ENCODE measurements at regions not wholly inside any gene's neighbourhood (a gene's known extent, or its start where the extent isn't known, plus 50 kb on each side); places are given as distances from the start of the nearest gene placed in this dataset.

DNA sequence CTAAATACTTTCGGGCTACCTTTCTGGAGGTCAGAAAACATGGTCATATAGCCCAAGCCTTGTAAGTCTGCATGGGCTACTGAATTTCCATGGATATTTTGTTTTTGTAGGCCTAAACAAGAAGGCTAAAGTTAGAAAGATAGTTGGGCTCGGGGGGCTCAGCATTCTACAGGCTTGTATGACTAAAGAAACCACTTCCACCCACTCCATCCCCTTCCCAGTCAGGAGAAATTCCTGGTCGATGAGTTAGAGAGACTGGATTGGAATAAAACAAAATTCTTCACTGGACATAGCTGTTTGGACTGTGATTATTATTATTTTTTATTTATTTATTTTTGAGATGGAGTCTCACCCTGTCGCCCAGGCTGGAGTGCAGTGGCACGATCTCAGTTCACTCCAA, 539.4 kb upstream of the TNP1 start:
- no peak for DNase-seq

DNA sequence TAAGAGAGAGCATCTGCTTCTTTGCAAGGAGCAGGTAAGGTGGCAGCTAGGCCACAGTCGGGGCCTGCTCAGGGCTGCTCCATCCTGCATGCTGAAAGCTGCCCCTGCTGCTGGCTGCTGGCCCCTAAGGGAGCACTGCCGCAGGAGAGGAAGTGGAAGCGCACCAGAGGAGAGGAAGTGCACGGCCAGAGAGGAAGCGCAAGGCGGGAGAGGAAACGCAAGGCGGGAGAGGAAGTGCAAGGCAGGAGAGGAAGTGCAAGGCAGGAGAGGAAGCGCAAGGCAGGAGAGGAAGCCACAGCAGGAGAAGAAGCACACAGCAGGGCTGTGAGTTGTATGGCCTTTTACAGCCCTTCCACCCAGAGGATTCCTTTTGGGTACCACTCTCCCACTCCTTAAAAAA, 539.0 kb upstream of the TNP1 start:
- peak in 1 of 5 experiments; percentile 22 for DNase-seq

DNA sequence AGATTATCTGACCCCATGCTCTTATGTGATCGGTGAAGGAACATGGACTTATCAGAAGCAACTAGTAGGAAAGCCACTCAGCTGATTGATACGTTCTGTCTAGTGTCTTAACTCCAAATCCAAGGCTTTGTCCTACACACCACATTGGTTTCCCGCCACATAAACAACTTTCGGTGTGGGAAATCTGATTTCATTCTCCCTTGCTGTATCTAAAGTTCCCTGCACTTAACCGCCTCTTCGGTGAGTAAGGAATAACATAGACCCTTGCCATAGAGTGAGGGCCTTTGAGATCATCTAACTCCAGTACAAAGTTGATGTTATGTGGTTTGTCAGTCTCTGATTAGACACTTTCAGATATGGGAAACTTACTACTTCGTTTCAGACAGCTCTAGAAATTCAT, 538.2 kb upstream of the TNP1 start:
- DNase-seq = no peak

DNA sequence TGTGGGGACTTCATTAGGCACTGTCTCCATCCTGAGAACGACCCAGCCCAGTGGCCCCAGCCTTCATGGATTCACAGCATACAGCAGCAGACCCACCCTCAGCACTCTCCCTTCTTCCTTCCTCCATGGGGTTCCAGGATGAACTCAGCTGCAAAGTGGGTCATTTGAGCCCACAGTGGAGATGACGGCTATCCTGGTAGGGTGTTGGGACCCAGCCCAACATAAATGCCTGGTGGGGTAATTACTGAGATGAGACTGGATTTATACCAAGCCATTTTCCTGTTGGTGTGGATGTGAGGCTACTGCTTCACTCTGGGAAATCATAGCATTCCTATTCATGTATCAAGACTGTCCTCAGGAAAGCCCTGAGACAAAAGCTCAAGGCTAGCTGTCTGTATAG, 536.7 kb upstream of the TNP1 start:
- no peak for DNase-seq

DNA sequence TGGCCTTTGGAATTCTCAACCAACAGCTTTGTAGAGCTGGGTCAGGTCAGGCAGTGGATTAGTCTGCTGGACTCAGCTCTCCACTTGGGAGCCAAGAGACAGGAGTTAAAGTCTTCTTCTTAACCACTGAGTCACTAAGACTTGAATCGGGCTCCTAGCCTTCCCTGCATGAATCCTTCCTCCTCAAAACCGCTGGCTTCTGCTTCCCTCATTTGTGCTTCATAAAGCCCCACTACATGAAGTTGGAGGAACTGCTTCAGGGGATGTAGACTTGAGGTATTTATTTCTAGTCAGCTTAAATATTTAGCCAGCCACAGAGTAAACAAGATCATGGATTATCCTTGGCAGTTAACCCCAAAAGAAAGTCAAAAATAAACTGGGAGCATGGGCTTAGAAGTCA, 536.3 kb upstream of the TNP1 start:
- no peak for DNase-seq

DNA sequence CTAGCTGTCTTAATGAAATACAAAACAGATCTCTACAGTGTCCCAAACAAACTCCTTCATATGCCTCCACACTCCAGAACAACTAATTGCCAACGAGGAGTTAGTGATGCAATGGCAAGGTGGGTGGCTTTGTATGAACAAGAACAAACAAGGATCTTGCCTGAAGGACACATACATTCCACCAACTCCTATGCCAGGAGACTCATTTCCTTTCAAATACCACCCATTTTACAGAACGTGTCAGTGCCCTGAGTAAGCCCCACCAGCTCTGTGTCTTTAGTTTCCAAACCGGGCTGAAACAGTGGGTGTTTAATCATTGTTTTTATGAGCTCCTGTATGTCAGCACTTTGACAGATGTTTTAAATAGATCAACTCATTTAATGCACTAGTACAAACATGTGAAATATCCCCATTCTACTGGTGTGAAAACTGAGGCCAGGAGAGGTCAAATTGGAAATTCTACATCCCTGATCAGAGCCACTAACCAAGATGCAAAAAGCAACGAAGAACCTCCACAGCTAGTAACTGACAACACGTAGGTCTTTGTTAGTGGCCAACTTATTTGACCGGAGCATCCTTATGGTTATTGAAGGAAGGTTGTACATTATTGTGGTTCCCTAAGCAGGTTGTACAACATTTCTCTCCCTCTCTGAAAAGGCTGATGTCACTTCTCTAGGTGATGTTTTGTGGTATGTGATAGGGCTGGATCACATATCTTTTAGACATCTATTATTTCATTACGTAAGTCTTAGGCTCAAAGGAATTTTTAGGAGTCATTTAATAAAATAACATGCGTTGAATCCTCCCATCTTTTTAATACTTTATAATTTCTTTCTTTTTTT, 534.9 kb upstream of the TNP1 start:
- no peak for DNase-seq

DNA sequence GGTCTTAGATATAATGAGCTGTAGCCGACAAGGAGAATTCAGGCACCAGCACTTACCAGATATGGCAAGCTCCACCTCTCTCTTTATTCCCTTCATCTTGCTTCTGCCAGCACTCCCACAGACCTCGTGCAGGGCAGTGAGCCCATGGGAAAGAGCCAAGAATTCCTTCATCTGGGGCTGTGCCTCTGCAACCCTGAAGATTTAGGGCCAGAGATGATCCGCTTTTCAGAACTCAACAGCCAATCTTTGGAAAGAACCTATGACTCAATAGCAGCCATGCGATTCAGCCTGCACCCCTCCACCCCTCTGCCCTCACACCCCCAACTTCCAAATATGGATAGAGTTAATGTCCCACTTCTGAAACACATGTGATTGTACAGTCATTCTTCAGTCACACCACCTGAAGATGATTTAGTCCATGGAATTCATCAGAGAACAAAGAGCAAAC, 533.7 kb upstream of the TNP1 start:
- no peak for DNase-seq

DNA sequence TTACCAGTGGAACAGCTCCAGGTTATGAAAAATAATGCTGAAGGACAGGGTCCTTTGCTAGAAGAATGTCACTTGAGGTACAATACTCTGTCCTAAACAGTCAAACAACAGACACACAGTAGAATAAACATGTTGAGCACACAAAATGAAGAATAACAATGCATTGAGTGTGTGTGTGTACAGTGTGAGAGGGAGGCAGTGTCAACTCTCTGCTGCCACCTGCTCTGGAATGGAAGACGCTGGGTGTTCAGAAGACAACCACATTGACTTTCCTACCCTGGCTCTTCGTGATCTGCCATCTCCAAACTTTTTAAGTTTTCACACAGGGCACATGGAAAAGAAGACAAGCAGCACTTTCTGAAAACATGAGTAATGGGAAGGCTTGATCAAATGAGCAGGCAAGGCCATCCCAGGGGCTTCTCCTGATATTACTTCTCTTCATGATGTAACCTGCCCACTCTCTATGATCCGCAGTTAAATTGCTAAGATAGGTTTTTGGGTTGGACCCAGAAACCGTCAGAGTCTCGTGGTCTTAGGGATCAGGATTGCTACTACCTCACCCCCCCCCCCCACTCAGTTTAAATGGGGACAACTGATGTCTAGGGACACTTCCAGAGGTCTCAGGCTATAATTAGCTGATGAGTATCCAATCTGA, 533.2 kb upstream of the TNP1 start:
- no peak for DNase-seq

DNA sequence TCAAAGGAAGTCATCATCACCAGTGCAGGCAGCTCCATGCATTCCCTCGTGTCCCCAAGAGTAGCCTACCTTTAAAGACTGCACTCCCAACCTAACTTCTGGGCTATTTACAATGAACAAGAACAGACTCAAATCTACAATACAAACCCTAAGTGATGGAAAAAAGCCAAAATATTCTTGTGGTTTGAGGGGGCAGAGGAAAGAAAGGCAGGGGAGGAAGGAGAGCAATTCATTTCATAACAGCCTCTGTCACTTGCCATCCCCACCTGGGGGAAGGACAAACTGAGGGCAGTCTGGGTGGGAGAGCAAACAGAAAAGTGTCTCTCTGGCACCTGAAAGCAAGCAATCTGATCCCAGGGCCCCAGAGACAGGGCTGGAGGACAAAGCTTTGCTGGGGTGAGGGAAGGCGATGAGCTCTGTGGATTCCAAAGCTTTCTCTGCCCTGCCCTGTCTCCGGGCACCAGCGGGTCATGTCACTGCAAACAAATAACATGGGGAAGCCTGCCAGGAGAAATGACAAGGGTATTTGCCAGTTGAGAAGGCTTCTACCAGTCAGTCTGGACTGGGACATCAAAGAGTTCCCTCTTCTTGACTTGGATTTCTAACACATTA, 528.0 kb upstream of the TNP1 start:
- no peak for DNase-seq

DNA sequence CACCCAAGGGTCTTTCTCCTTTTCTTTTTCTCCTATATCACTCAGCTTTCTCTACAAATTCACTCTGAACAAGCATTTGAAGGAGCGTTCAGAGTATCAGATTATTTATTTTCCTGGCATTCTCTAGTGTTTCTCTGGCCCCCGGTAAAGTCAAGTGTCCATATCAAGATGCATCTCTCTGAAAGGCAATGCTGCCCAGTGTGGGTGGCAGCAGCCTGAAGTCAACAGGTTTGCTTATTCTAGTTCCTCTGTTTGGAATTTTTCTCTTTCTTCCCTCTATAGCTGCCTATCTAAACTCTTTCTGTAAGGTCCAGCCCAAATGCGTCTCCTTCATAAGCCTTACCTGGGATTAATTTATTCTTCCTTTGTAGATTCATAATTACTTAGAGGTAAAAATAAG, 526.2 kb upstream of the TNP1 start:
- DNase-seq = no peak

DNA sequence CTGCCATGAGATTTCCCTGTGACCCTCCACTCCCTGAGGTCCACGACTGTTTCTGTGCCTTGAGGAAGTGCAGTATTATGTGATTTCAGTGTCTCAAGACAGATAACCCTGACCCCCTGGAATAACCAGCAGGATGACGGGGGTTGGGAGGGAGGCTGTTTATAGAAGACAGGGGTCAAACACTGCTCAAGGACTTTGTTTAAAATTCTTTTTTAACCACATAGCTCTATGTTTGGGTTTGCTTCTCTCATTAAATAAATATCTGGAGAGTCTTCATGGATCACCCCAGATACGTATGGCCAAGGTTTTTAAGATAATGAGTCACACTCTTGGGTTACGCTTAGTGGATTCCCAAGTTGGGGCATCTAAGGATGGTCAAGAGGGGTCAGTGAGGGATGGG, 523.8 kb upstream of the TNP1 start:
- no peak for DNase-seq

DNA sequence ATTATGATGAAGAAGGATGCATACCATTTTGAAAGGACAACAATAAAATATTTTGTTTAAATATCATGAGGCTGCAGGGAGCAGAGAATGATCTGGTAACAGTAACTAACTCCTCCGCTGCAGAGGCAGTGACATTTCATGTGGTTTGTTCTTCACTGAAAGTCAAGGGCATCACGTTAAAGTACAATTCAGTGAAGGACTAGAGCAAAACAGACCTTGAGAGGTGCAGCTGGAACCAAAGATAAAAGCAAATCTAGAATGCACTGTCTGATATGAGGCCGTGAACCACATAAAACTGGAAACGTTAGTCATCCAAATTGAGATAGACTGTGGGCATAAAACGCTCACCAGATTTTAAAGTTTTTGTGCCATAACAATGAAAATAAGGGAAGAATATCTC, 522.9 kb upstream of the TNP1 start:
- no peak for DNase-seq

DNA sequence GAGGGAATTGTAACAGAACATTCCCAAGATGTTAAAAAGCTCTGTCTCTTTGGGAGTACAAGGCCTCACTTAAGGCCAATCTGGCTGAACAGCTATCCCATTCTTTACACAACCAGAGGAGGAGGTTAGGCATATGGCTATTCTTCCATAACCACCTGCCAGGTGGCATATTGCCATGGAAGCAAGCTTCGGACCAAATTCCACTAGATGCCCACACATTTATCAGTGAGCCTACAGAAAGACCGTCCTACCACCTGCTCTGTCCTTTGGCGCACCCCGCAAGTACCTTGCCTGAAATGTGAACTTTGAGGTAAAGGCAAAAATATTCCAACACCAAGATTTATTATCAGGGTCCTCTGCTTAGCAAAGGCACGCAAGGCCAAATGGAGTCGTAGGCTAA, 519.9 kb upstream of the TNP1 start:
- DNase-seq = no peak

DNA sequence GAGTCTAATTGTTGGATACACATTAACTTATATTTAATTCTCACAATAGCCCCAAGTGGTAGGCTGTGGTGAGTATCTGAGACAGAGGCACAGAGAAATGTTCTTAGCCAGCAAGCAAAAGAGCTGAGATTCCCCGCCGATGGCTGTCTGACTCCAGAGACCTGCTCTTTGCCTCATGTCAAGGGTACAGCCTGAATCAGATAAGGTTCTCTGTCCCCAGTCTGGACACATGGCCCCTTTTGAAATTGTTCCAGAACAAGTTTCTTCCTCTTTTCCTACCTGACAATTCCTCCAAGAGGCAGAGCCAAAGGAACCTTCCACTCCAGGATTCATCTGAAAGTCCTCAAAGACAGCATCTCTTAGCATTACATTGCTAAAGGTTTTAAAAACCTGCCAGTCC, 512.9 kb upstream of the TNP1 start:
- DNase-seq = no peak

DNA sequence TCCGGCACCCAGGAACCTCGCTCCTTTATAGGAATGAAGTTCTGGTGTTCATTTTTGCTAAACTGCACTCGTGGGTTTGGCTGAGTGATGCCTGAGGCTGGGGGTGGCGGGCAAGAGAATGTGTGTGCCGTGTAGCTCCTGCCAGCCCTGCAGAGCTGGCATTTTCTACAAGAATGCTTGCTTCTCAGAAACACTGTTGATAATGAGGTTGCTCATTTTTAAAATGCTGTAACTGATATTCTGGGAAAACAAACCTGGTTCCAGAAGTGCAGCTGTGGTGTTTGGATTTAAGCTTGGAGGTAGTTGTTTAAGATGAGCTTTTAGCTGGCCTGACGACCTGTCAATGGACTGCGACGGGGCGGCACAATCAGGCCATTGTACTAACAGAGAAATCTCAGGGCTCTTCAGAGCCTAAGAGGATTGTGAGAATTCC, 511.9 kb upstream of the TNP1 start:
- DNase-seq = no peak

DNA sequence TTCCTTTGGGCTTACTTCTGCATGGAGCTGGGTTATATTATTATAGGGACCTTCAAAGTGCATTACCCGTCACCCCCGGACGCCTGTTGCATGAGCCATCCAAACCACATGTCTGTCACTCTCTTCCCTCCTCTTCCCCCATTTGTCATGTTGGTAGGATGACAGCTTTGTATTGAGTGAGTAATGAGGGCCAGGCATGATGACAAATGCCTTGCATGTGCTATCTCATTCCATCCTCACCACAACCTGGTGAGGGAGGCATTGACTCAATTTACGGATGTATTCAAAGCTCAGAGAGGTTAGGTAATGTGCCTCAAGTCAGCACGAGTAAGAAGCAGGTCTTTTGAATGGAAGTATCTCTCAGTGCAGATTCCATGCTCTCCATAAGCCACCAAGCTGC, 510.5 kb upstream of the TNP1 start:
- DNase-seq = no peak

DNA sequence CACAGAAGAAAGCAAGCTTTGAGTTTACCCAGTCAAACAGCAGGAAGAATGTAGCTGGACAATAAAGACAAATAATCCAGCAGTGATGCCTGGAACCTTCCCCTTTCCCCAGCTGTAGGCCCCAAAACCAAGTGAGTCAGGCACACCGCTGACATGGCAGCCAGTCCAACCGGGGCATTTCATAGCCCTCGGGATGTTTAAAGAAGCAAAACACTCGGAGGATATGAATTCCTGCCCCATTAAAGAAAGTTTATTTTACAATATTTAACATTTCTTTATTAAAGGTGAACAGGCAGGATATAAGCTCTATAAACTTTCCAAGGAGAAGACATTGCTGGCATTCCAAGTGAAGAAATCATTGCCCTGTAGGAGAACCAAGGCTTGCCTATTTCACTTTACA, 507.6 kb upstream of the TNP1 start:
- no peak for DNase-seq

DNA sequence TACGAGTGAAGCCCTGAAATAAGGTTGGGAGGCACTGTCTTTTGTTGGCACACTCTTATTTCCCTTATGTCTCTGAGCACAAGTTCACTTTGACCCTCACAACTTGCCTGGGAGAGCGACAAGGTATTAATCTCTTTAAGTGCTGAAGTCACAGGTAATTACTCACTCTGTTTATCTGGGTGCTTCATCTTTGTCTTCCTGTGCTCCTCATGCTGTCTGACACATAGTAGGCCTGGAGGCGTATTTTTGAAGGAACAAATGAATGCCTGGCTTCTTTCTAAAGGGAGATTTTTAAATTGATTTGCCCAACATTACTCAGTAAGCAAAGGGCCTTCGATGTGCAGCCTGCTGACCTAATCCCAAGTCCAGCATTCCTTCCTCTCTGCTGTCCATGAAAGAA, 507.1 kb upstream of the TNP1 start:
- DNase-seq = no peak

DNA sequence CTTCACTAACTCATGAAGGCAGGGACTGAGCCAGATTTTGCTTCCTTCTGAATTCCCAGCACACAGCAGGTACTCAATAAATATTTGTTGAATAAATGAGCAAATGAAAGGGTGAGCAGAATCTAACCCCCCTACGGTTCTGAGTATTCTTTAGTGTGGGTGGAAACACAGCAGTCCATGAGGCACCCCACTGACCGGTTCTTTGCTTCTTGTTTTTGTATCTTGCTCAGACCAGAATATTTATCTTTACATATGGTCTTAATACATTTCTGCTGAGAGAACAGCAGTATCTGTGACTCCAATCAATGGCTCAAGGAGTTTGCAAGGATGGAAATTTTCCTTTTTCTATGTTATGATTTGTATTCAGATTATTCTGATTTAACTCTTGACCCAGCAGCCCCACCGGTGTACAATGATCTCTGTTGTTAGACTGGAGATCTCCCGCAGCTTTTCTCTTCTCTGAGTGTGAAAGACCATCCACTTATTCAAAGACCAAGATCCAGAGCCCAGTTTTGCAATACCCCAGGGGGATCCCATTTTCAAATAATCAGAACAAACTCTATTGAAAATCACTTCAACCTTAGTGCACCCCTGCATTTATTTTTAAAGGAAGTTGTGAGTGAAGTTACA, 506.5 kb upstream of the TNP1 start:
- no peak for DNase-seq

DNA sequence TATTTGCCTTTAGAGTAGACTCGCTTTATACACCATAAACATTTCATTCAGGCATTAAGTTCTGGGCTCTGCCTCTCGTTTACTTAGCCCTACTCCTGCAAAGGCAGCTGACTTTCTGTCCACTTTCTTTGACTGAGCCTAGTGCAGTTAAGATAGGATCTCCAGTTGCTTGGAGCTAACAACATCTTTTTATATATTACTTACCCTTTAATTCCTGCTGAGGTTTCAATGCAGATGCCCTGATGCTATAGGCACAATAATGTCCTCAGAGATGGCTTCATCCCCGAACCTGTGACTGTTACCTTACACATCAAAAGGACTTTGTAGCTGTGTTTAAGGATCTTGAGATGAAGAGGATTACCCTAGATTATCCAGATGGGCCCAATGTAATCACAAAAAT, 505.8 kb upstream of the TNP1 start:
- no peak for DNase-seq

DNA sequence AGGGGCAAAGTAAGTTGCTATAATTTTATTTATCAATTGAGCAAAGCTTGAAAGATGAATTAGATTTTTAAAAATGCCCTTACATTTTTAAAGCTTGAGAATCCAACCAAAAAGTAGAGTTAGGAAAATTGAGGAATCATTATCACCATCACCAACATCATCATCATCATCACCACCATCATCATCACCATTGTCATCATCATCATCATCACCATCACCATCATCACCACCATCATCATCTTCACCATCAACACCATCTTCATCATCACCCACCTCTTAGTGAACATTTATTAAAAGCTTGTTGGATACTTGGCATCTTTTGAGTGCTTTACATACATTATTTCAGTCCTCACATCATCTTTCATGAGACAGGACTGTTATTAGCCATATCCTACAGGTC, 504.4 kb upstream of the TNP1 start:
- no peak for DNase-seq

DNA sequence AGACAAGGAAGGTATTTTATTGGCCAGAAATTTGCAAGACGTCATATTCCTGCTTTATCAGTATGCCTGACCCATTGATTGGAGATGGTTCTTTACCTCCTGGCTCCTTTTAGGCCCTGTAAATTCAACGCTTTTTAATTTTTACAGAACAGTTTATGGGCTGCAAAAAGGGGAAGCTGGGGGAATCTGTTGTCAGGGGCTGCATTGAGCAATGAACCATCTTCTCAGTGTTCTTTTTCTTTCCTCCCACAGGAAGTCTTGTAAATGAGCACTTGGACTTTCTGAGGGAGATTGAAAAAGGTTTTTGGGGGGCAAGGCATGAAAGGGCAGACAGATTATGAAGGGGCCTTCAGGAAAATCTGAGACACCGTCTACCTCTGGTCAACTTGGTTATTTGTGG, 503.6 kb upstream of the TNP1 start:
- DNase-seq = no peak

DNA sequence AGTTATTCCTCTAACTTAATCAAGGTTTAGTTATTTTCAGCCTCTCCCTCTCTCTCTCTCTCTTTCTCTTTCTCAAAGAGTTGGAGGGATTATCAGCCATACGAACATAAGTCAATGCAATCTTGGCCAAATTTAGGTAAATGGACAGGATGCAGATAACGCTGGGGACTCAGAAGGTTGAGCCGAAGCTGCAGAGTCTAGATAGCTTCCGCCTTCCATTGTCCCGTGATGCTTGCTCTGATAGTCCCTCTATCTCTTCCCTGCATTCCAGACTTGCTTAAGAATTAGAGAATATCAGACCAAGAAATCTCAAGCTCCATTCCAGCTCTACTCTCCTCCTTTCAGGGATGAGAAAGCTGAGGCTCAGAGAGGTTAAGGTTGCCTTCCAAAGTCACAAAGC, 502.8 kb upstream of the TNP1 start:
- no peak for DNase-seq

DNA sequence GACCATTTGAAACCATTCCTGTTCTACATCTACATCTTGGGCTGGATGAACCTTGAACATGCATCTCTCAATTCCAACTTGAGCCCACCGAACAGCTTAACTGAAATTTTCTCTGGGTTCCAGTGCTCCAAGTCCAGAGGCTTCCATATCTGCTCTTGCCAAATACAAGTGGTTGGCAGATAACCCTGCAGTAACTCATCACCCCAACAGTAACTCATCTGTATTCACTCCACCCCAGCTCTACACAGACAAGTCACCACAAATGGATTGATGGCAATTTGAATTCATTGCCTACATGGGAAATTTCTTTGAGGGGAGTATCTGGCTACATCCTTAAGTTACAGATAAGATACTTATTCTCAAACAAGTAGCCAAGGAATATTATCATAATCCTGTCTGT, 502.4 kb upstream of the TNP1 start:
- DNase-seq = no peak
